Spleen (tissue), 7 donors: ENCODE measurements at regions not wholly inside any gene's neighbourhood (a gene's known extent, or its start where the extent isn't known, plus 50 kb on each side); places are given as distances from the start of the nearest gene placed in this dataset.

ENCODE experiments used
- POLR2A ChIP-seq, 3 donors: fragments of 450-650 bp; IDR thresholded peaks; one replicate each; pipeline ENCODE4 v1.5.1; 2017; ENCODE audit warnings: antibody characterized with exemption in 3 of 3, mild to moderate bottlenecking in 1 of 3
- POLR2AphosphoS5 ChIP-seq, 3 donors: sonication (generic); formaldehyde crosslinking; IDR thresholded peaks; one replicate each; pipeline ENCODE4 v1.5.1; 2017; ENCODE audit warnings: antibody characterized with exemption in 3 of 3
- TF ChIP-seq, protein P1 (sequence below), 11 experiments: fragments of 200-600 bp in 7 of 11; fragments of 450-650 bp in 4 of 11; sonication (generic) in 4 of 11; IDR thresholded peaks in 8 of 11; conservative IDR thresholded peaks in 3 of 11; 1 replicate in 7 of 11; 2 replicates in 4 of 11; pipeline versions ENCODE4 v1.4.0 to v1.8.0; 2016 to 2021; ENCODE audit warnings: antibody characterized with exemption in 11 of 11, inconsistent platforms in 4 of 11, mild to moderate bottlenecking in 1 of 11
- donor health status: DM: no; HTN: no; CAD: no; lungs with moderate emphysema.
- donor health status: DM: no; HTN: no; CAD: no.
- donor health status: DM: no; HTN: no; CAD: no.

DNA sequence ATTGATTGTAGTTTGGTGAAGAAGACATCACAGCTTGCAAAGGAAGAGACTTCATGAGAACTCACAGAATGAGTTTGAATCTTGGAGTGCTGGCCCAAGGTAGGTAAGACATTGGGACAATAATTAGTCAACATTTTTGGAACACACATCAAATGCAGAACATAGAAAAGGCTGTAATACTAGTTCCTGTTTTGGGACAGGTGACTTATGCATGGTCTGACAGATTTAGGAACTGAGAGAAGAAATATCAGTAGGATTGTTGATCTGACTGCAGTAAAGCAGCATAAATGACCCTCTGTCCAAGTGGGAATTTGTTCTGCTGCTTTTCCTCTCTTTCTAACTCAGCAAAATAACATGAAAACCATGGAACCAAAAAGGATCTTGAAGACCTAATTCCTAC, 102.3 kb upstream of the MAP3K7 start:
- TF ChIP-seq, protein P1, sequence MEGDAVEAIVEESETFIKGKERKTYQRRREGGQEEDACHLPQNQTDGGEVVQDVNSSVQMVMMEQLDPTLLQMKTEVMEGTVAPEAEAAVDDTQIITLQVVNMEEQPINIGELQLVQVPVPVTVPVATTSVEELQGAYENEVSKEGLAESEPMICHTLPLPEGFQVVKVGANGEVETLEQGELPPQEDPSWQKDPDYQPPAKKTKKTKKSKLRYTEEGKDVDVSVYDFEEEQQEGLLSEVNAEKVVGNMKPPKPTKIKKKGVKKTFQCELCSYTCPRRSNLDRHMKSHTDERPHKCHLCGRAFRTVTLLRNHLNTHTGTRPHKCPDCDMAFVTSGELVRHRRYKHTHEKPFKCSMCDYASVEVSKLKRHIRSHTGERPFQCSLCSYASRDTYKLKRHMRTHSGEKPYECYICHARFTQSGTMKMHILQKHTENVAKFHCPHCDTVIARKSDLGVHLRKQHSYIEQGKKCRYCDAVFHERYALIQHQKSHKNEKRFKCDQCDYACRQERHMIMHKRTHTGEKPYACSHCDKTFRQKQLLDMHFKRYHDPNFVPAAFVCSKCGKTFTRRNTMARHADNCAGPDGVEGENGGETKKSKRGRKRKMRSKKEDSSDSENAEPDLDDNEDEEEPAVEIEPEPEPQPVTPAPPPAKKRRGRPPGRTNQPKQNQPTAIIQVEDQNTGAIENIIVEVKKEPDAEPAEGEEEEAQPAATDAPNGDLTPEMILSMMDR (IDR thresholded peaks at IDR 0.05 in 8 of 11, conservative IDR thresholded peaks at IDR 0.05 in 3 of 11), result no peak
- TF ChIP-seq POLR2AphosphoS5 (IDR thresholded peaks at IDR 0.05) (no peak), POLR2A (IDR thresholded peaks at IDR 0.05) (no peak)
